Activated T-helper 1 cell treated with anti-CD3 and anti-CD28 coated beads, Interleukin-2, amount 50 U/mL, for 16 hours (primary cell): ENCODE measurements at regions not wholly inside any gene's neighbourhood (a gene's known extent, or its start where the extent isn't known, plus 50 kb on each side); places are given as distances from the start of the nearest gene placed in this dataset.

ENCODE experiments used
- DNase-seq, 2 donors: peaks; one replicate each; pipeline ENCODE4 v3.0.0-alpha.2; 2020; ENCODE audit warnings: low read depth in 1 of 2, low spot score in 1 of 2

- DNase-seq, result no peak
Measured at GRCh38 chr14:53551862-53552261, 398.7 kb upstream of the DDHD1 start.

GRCh38 chr14:53550776-53551175, 397.7 kb upstream of the DDHD1 start:
- DNase-seq, result no peak

GRCh38 chr14:53549956-53550355, 396.8 kb upstream of the DDHD1 start:
- no peak for DNase-seq

GRCh38 chr14:53547593-53547992, 394.5 kb upstream of the DDHD1 start:
- no peak for DNase-seq

- no peak for DNase-seq
Measured at GRCh38 chr14:53545217-53545616, 392.1 kb upstream of the DDHD1 start.

GRCh38 chr14:53542732-53543131, 389.6 kb upstream of the DDHD1 start:
- DNase-seq, result no peak

GRCh38 chr14:53541411-53541810, 388.3 kb upstream of the DDHD1 start:
- DNase-seq, result no peak

- peak; percentile 2 to 7 for DNase-seq
Measured at GRCh38 chr14:53539489-53540126, 386.5 kb upstream of the DDHD1 start.

- no peak for DNase-seq
Measured at GRCh38 chr14:53538316-53538881, 385.3 kb upstream of the DDHD1 start.

- DNase-seq, result no peak
Measured at GRCh38 chr14:53537422-53538315, 384.5 kb upstream of the DDHD1 start.

GRCh38 chr14:53536446-53536845, 383.3 kb upstream of the DDHD1 start:
- no peak for DNase-seq

GRCh38 chr14:53534841-53535240, 381.7 kb upstream of the DDHD1 start:
- no peak for DNase-seq

- DNase-seq, result no peak
Measured at GRCh38 chr14:53533384-53533970, 380.4 kb upstream of the DDHD1 start.

- no peak for DNase-seq
Measured at GRCh38 chr14:53532853-53533252, 379.7 kb upstream of the DDHD1 start.

- DNase-seq, result no peak
Measured at GRCh38 chr14:53531730-53532129, 378.6 kb upstream of the DDHD1 start.

GRCh38 chr14:53531156-53531555, 378.0 kb upstream of the DDHD1 start:
- DNase-seq, result no peak

- DNase-seq, result no peak
Measured at GRCh38 chr14:53529519-53529918, 376.4 kb upstream of the DDHD1 start.

GRCh38 chr14:53528185-53528671, 375.1 kb upstream of the DDHD1 start:
- no peak for DNase-seq

GRCh38 chr14:53526200-53526599, 373.1 kb upstream of the DDHD1 start:
- no peak for DNase-seq

GRCh38 chr14:53525608-53526007, 372.5 kb upstream of the DDHD1 start:
- no peak for DNase-seq

GRCh38 chr14:53524391-53524790, 371.3 kb upstream of the DDHD1 start:
- no peak for DNase-seq

GRCh38 chr14:53523226-53523625, 370.1 kb upstream of the DDHD1 start:
- no peak for DNase-seq
